GM21367 (cell line): ENCODE measurements at regions not wholly inside any gene's neighbourhood (a gene's known extent, or its start where the extent isn't known, plus 50 kb on each side); places are given as distances from the start of the nearest gene placed in this dataset.
"Not testable (repeated sequence)": the region's sequence is repeated elsewhere in the genome, so short reads cannot be mapped to it uniquely, and the experiment has no call there.

ENCODE experiments used
- ATAC-seq: cut with Tn5 transposase; IDR thresholded peaks from one replicate; pipeline ENCODE4 v1.9.1; 2021; ENCODE audit not compliant: unreplicated experiment

GRCh38 chr14:28944605-28945004 lies 178.0 kb downstream of the FOXG1 start:
- ATAC-seq, result no peak

GRCh38 chr14:28946267-28946666 lies 179.7 kb downstream of the FOXG1 start:
- no peak for ATAC-seq

GRCh38 chr14:28949503-28949902 lies 182.9 kb downstream of the FOXG1 start:
- ATAC-seq, result no peak

- ATAC-seq, result no peak
Observed at GRCh38 chr14:28952161-28952560, 185.6 kb downstream of the FOXG1 start.

GRCh38 chr14:28952666-28953065 lies 186.1 kb downstream of the FOXG1 start:
- no peak for ATAC-seq

- no peak for ATAC-seq
Observed at GRCh38 chr14:28953973-28954372, 187.4 kb downstream of the FOXG1 start.

GRCh38 chr14:28966416-28967233 lies 200.0 kb downstream of the FOXG1 start:
- ATAC-seq, result peak; percentile 75

GRCh38 chr14:28975084-28975483 lies 208.5 kb downstream of the FOXG1 start:
- ATAC-seq, result no peak

GRCh38 chr14:28982228-28982627 lies 215.6 kb downstream of the FOXG1 start:
- ATAC-seq, result no peak

- no peak for ATAC-seq
Observed at GRCh38 chr14:28983279-28983678, 216.7 kb downstream of the FOXG1 start.

GRCh38 chr14:28987516-28987915 lies 220.9 kb downstream of the FOXG1 start:
- ATAC-seq, result no peak

- ATAC-seq, result not testable (repeated sequence)
Observed at GRCh38 chr14:28997196-28997595, 230.6 kb downstream of the FOXG1 start.

- ATAC-seq, result no peak
Observed at GRCh38 chr14:28999656-29000055, 233.1 kb downstream of the FOXG1 start.

- ATAC-seq, result no peak
Observed at GRCh38 chr14:29005647-29006046, 239.1 kb downstream of the FOXG1 start.

- no peak for ATAC-seq
Observed at GRCh38 chr14:29007990-29008389, 241.4 kb downstream of the FOXG1 start.

GRCh38 chr14:29016050-29016900 lies 249.7 kb downstream of the FOXG1 start:
- no peak for ATAC-seq

- ATAC-seq, result not testable (repeated sequence)
Observed at GRCh38 chr14:29023505-29023904, 256.9 kb downstream of the FOXG1 start.

- ATAC-seq, result not testable (repeated sequence)
Observed at GRCh38 chr14:29027441-29027840, 260.9 kb downstream of the FOXG1 start.

- not testable (repeated sequence) for ATAC-seq
Observed at GRCh38 chr14:29027941-29028705, 261.5 kb downstream of the FOXG1 start.

- ATAC-seq, result no peak
Observed at GRCh38 chr14:29028973-29029582, 262.5 kb downstream of the FOXG1 start.

- no peak for ATAC-seq
Observed at GRCh38 chr14:29030121-29030520, 263.5 kb downstream of the FOXG1 start.
